CD4-positive, alpha-beta T cell treated with Interleukin-15 for 4 hours (primary cell): ENCODE measurements at regions not wholly inside any gene's neighbourhood (a gene's known extent, or its start where the extent isn't known, plus 50 kb on each side); places are given as distances from the start of the nearest gene placed in this dataset.

Experiments
- DNase-seq: peaks from one replicate; pipeline ENCODE4 v3.0.0-alpha.2; 2020; ENCODE audit warnings: low spot score

DNA sequence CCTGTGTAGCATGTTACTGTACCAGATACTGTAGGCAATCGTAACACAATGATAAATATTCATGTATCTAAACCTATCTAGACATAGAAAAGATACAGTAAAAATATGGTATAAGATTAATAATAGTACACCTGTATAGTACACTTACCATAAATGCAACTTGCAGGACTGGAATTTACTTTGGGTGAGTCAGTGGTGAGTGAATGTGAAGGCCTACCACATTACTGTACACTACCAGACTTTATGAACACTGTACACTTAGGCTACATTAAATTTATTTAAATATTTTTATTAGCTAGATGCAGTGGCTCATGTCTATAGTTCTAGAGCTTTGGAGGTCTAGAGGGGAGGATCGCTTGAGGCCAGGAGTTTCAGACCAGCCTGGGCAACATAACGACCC, 186.6 kb upstream of the ROPN1 start:
- no peak for DNase-seq

DNA sequence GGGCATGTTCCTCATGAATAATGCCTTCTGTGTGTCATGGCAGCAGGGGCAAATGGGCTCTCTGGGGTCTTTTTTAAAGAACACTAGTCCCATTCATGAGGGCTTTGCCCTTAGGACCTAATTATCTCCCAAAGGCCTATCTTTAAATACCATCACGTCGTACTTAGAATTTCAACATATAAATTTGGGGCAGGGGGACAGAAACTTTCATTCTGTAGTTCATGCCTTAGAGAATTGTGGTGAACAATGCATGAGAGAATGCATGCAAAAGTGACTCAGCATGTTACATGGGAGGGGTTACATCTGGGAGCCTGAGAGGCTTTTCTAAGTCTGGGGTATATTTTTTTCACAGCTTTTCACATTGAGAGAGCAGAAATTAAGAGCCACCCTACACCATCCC, 208.5 kb upstream of the ROPN1 start:
- DNase-seq: no peak

DNA sequence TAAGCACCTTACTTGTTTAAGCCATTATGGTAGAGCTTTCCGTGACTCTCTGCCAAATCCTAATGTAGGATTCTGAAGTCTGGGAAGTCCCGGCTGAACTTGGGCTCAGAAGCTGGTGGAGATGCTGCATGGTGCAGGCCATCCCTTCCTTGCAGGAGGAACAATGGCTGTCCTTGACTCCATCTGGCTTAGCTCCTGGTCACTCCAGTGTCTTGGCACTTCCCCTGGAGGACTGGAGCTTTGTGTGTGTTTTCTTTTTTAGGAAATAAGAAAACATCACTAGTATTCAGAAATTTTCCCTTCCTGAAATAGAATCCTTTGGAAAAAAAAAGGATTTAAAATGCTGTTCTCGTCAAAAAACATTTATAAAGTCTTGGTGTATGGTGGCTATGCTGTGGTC, 209.3 kb upstream of the ROPN1 start:
- DNase-seq: no peak

DNA sequence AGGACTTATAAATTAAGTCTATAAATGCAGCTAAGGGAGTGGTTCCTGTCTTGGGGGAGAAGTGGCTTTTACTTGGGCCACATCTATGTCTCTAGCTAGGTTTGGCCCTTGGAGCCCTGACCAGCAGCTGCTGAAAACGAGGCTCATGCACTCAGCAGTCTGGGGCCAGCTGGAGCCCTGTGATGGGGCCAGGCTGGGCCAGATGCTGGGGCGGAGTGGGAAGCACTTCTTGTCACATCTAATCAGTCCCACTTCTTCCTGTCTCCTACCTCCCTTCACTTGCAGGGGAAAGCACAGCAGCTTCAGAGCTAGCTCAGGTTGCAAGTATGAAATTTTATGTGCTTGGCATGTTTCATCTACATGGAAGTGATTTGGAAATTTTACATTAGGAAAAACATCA, 209.9 kb upstream of the ROPN1 start:
- DNase-seq: no peak

GRCh38 chr3:124202754-124203153, 210.8 kb upstream of the ROPN1 start:
- DNase-seq: no peak

- DNase-seq: no peak
These were observed 211.4 kb upstream of the ROPN1 start for GRCh38 chr3:124203292-124203691.

GRCh38 chr3:124206225-124207055, 214.5 kb upstream of the ROPN1 start:
- DNase-seq: no peak

GRCh38 chr3:124207077-124207476, 215.2 kb upstream of the ROPN1 start:
- no peak for DNase-seq

GRCh38 chr3:124207873-124208485, 216.1 kb upstream of the ROPN1 start:
- DNase-seq: no peak

DNA sequence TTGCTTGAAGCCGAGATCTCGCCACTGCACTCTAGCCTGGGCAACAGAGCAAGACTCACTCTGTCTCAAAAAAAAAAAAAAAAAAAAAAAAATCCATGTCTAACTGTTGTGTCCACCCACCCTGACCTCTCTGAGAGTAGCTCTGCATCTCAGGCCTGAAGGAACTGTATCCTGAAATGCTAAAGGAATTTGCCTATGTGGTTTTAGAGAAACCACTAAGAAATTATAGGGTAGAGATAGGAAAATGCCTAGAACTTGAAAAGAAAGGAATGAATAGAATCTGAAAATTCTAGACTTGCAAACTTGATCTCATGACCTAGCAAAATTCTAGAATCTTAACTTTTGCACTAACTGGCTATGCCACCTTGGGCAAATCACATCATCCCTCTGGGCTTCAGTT, 217.5 kb upstream of the ROPN1 start:
- DNase-seq: no peak

DNA sequence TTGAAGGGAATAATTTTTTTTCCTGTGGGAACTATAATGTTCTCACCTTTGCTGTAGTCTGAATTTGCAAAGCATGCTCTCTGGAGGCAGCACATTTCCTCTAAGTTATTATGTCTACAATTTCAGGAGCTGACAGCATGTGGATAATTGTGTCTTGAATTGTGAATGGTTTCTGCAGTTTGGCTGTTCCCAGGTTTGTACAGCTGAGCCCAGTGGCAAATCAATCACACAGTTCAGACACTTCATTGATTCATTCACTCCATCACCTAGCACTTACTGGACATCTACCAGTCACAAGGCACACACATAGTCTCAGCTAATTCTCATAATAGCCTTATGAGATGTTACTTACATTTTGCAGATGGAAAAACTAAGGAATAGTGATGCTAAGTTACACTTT, 219.0 kb upstream of the ROPN1 start:
- DNase-seq: no peak

DNA sequence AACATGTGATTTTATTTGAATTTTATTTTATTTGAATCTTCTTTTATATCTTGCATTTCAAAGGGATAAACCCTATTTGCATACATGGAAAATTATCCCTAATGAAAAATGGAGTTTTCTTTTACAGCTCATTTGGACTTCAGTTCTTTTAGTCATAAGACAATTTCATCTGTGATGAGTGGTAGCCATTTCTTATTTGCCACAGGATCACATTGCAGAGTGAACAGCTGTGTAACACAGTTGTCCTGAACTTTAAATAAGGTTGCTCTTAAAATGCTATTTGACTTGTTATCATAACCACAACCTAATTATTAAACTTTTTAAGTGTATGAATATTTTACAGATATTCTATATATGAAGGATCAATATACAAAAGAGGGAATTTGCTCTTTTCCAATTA, 221.7 kb upstream of the ROPN1 start:
- DNase-seq: no peak

GRCh38 chr3:124217542-124217941, 225.6 kb upstream of the ROPN1 start:
- no peak for DNase-seq

DNA sequence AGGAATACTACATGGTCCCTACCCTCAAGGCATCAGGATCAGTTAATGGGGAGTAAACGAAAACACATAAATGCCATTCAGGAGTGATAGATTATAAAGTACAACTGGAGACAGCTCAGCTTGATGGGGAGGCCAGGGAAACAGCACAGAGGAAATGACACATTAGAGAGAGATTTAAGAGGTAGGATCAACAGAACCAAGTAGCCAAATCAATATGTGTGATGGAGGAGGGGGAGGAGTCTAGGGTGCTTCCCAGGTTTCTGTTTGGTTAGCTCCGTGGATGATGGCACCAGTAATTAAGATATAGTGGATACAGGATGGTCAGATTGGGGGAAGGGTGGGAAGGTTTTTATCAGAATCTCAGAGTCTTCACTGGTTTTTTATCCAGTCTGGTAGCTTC, 229.5 kb upstream of the ROPN1 start:
- no peak for DNase-seq

- DNase-seq: no peak
These were observed 231.9 kb upstream of the ROPN1 start for GRCh38 chr3:124223853-124224252.

DNA sequence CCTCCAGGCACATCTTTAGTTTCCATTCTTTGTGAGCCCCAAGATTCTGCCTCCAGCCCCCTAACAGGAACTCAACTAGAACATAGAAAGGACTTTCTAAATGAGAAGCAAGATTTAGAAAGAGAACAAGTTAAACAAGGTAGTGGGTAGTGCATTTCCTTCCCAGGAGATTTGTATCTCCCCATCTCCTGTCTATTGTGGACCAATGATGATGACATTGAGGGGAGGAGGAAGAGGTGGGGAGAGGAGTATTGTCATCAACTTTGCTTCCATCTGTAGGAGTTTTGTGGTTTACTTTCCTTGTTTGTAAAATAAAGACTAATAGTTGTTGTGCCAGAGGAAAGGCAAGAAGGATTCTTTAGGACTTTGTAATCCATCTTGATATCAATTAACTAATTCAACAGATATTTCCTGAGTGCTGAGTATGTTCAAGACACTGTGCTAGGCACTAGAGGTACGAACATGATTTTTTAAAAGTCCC, 235.3 kb upstream of the ROPN1 start:
- no peak for DNase-seq

DNA sequence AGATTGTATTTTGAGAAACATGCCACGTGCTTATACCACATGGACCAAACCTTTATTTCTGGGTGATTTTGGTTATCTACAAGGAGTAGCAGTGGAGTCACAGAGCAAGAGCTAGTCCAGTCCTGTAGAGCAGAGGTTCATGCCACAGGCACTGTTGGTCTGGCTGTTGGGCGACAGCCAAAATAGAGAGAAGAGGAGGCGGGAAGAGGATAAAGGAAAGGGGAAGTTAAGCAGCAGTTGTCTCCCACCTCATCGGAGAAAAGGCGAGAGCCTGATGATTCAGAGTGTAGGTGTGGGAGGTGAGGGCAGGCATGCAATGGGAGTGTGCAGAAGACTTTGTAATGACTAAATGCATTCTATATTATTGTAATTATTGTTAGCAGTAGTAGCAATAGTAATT, 237.5 kb upstream of the ROPN1 start:
- DNase-seq: no peak

DNA sequence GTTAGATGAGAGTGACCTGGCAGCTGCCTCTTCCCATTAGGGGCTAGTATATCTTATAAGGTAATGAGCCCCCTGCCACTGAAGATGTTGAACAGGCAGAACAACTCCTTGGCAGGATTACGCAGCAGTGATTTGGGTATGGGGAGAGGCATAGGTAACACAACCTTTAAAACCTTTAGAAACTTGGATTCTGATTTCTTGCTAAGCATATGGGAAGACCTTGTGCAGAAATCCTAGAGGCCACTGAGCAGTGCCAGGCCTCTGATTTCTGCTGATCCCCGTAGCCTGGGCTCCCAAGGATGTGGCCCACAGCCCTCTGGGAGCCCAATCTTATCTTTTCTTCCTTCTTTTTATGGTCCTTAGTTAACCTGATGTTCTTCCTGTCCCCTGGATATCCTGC, 237.9 kb upstream of the ROPN1 start:
- DNase-seq: no peak

- DNase-seq: no peak
These were observed 238.5 kb upstream of the ROPN1 start for GRCh38 chr3:124230432-124230831.

GRCh38 chr3:124230998-124231397, 239.1 kb upstream of the ROPN1 start:
- DNase-seq: no peak

- no peak for DNase-seq
These were observed 242.9 kb upstream of the ROPN1 start for GRCh38 chr3:124234852-124235252.

DNA sequence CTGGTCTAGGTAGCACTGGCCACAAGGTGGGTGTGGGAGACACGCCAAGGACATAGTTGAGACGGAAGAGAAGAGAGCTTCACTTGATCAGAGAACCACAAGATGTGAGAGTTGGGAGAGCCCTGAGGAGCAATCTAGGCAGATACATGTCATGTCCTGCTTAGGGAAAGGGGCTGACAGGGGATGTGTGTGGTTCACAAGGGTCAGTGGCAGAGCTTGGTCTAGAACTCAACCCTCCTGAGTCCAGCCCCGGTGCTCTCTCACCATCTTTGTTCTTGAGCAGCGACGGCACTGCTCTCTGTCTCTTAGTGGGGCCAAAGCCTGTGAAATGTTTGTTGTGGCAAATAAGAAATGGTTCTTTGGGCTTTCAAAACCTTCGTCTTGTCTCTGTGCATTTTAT, 243.5 kb upstream of the ROPN1 start:
- DNase-seq: no peak

- DNase-seq: no peak
These were observed 251.4 kb upstream of the ROPN1 start for GRCh38 chr3:124243177-124243859.
